ENCODE measurements at regions not wholly inside any gene's neighbourhood (a gene's known extent, or its start where the extent isn't known, plus 50 kb on each side); places are given as distances from the start of the nearest gene placed in this dataset.
"Not testable (repeated sequence)": the region's sequence is repeated elsewhere in the genome, so short reads cannot be mapped to it uniquely, and the experiment has no call there.

DNA sequence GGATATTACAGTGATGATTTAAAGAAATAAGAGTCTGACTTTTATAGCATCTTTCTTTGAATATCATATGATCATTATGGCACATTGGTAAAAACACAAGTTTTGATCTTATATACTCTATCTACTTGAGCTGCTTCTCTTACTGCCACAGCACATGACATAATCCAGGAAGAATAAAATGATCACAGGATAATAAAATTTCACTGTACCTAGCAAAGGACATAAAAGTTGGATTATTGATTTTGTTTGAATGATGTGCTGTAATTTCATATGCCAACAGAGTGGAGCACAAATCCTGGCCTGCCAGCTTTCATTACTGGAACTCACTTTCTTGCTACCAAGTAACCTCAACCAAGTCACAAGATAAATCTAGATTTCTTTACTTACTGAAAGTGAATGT, 162.1 kb upstream of the NANOGP8 start:
- Histone ChIP-seq H3K27me3 (ENCODE audit: low read length) (no peaks in the 10 kb centered on the region), H3F3A (ENCODE audit: insufficient read depth) (no peaks in the 10 kb centered on the region), H3K9me2 (replicated peaks; ENCODE audit: insufficient read depth, low read length) (no peaks in the 10 kb centered on the region), H3K27ac (ENCODE audit: low read depth, low read length) (no peak overlapping the region), H3K4me2 (ENCODE audit: low read depth, low read length, poor library complexity, severe bottlenecking) (no peak overlapping the region), H3K79me2 (ENCODE audit: insufficient read depth, low read length) (no peaks in the 10 kb centered on the region), H3K9ac (ENCODE audit: low read length) (no peak overlapping the region), H3K4me3 (ENCODE audit: insufficient read depth, low read length, poor library complexity, severe bottlenecking) (no peak overlapping the region), H3K9me3 (ENCODE audit: insufficient read depth, low read length) (no peaks in the 10 kb centered on the region), H4K20me1 (ENCODE audit: low read depth, low read length) (no peaks in the 10 kb centered on the region), H3K36me3 (ENCODE audit: low read length) (no peaks in the 10 kb centered on the region), H2AFZ (ENCODE audit: low read depth, low read length, severe bottlenecking) (no peak overlapping the region)
- TF ChIP-seq EZH2phosphoT487 (conservative IDR thresholded peaks at IDR 0.05; ENCODE audit: low read length) (no peak), CTCF (IDR thresholded peaks at IDR 0.05; ENCODE audit: insufficient read depth, low read length, poor library complexity, severe bottlenecking) (no peak)

DNA sequence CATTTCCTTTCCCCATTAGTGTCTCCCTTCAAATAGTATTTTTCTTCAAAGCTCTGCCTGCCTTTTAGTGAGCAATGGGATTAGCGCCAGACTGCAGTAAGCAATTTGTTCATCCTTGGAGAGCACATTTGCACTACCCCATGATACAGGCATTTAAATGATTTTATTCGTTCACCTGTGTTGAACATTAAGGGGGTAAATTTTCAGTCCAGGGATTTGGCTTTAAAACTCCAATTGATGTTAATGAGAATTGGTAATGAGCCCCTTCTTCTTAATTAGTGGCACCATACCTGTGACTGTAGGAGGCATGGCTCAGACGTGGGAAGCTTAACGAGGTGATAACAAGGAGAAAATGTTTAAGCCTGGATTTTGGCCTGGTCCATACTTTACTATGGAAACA, 161.4 kb upstream of the NANOGP8 start:
- TF ChIP-seq CTCF (IDR thresholded peaks at IDR 0.05; ENCODE audit: insufficient read depth, low read length, poor library complexity, severe bottlenecking) (no peak), EZH2phosphoT487 (conservative IDR thresholded peaks at IDR 0.05; ENCODE audit: low read length) (no peak)
- H3K36me3 ChIP-seq (ENCODE audit: low read length), result no peaks in the 10 kb centered on the region
- H3K9ac ChIP-seq (ENCODE audit: low read length), result no peak overlapping the region
- H4K20me1 ChIP-seq (ENCODE audit: low read depth, low read length), result no peaks in the 10 kb centered on the region
- H3K79me2 ChIP-seq (ENCODE audit: insufficient read depth, low read length), result no peaks in the 10 kb centered on the region
- H3K9me2 ChIP-seq (replicated peaks; ENCODE audit: insufficient read depth, low read length), result no peaks in the 10 kb centered on the region
- no peak overlapping the region for H3K4me2 ChIP-seq (ENCODE audit: low read depth, low read length, poor library complexity, severe bottlenecking)
- H2AFZ ChIP-seq (ENCODE audit: low read depth, low read length, severe bottlenecking), result no peak overlapping the region
- no peaks in the 10 kb centered on the region for H3K9me3 ChIP-seq (ENCODE audit: insufficient read depth, low read length)
- H3F3A ChIP-seq (ENCODE audit: insufficient read depth), result no peaks in the 10 kb centered on the region
- no peak overlapping the region for H3K27ac ChIP-seq (ENCODE audit: low read depth, low read length)
- no peaks in the 10 kb centered on the region for H3K27me3 ChIP-seq (ENCODE audit: low read length)
- no peak overlapping the region for H3K4me3 ChIP-seq (ENCODE audit: insufficient read depth, low read length, poor library complexity, severe bottlenecking)

- H3K4me3 ChIP-seq (ENCODE audit: insufficient read depth, low read length, poor library complexity, severe bottlenecking); H3K36me3 ChIP-seq (ENCODE audit: low read length); H3K9me2 ChIP-seq (replicated peaks; ENCODE audit: insufficient read depth, low read length); H4K20me1 ChIP-seq (ENCODE audit: low read depth, low read length); H3F3A ChIP-seq (ENCODE audit: insufficient read depth); H3K4me2 ChIP-seq (ENCODE audit: low read depth, low read length, poor library complexity, severe bottlenecking); H2AFZ ChIP-seq (ENCODE audit: low read depth, low read length, severe bottlenecking); H3K9ac ChIP-seq (ENCODE audit: low read length); H3K27ac ChIP-seq (ENCODE audit: low read depth, low read length); H3K27me3 ChIP-seq (ENCODE audit: low read length); H3K9me3 ChIP-seq (ENCODE audit: insufficient read depth, low read length); H3K79me2 ChIP-seq (ENCODE audit: insufficient read depth, low read length): not testable (repeated sequence)
These were observed 160.6 kb upstream of the NANOGP8 start for GRCh38 chr15:35245681-35246080.

DNA sequence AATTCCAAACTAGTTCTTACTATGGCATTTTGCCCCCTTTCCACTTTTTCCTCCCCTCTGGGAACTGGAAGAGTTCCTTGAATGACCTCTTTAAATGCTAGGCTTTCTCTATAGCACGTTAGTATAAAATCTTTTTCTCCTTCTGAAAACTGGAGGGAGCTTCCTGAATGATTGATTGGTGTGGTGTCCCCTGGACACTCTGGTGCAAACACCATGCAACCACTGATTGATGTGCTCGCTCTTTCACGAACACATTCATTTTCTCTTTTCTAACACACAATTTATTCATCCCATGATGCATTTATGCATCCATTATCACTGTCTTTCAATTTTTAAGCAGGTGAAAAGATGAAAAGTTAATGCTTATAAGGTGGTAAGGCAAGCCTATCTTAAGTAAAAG, 159.1 kb upstream of the NANOGP8 start:
- Histone ChIP-seq H3K36me3 (ENCODE audit: low read length) (no peaks in the 10 kb centered on the region), H3K9me2 (replicated peaks; ENCODE audit: insufficient read depth, low read length) (no peaks in the 10 kb centered on the region), H3K79me2 (ENCODE audit: insufficient read depth, low read length) (no peaks in the 10 kb centered on the region), H3K9ac (ENCODE audit: low read length) (no peak overlapping the region), H4K20me1 (ENCODE audit: low read depth, low read length) (no peaks in the 10 kb centered on the region), H3K9me3 (ENCODE audit: insufficient read depth, low read length) (no peaks in the 10 kb centered on the region), H3K27me3 (ENCODE audit: low read length) (no peaks in the 10 kb centered on the region), H2AFZ (ENCODE audit: low read depth, low read length, severe bottlenecking) (no peak overlapping the region), H3K4me3 (ENCODE audit: insufficient read depth, low read length, poor library complexity, severe bottlenecking) (no peak overlapping the region), H3K4me2 (ENCODE audit: low read depth, low read length, poor library complexity, severe bottlenecking) (no peak overlapping the region), H3F3A (ENCODE audit: insufficient read depth) (no peaks in the 10 kb centered on the region), H3K27ac (ENCODE audit: low read depth, low read length) (no peak overlapping the region)
- no peak for TF ChIP-seq CTCF (IDR thresholded peaks at IDR 0.05; ENCODE audit: insufficient read depth, low read length, poor library complexity, severe bottlenecking)
- TF ChIP-seq EZH2phosphoT487 (conservative IDR thresholded peaks at IDR 0.05; ENCODE audit: low read length), result no peak

All from SU-DHL-6 (cell line).